ENCODE measurements at regions not wholly inside any gene's neighbourhood (a gene's known extent, or its start where the extent isn't known, plus 50 kb on each side); places are given as distances from the start of the nearest gene placed in this dataset.

GRCh38 chr5:117681431-117682254 lies 1107.0 kb upstream of the SEMA6A start:
- TF ChIP-seq ZNF274 (IDR thresholded peaks at IDR 0.05; ENCODE audit: low read depth, low read length), result no peak
- TF ChIP-seq SUZ12 (IDR thresholded peaks at IDR 0.05; ENCODE audit: extremely low read depth, insufficient read depth, insufficient read length), result no peak

Data from NT2/D1 (cell line).